ENCODE measurements at regions not wholly inside any gene's neighbourhood (a gene's known extent, or its start where the extent isn't known, plus 50 kb on each side); places are given as distances from the start of the nearest gene placed in this dataset.
"Not testable (repeated sequence)": the region's sequence is repeated elsewhere in the genome, so short reads cannot be mapped to it uniquely, and the experiment has no call there.

GRCh38 chr4:103499094-103499493, 220.7 kb downstream of the TACR3 start:
- WGBS, 3 donors: 91 to 98% (median 94%) methylated on average over 2 of the region's 2 CpGs
- no peaks in the 10 kb centered on the region for H3K27me3 ChIP-seq (ENCODE audit: control insufficient read depth in 3 of 3, insufficient read depth in 3 of 3, low read length in 3 of 3)
- no peak for FAIRE-seq
- H3K4me1 ChIP-seq (ENCODE audit: control insufficient read depth in 3 of 3, insufficient read depth in 2 of 3, low read depth in 1 of 3, low read length in 2 of 3): no peaks in the 10 kb centered on the region
- peaks cover 0 to 3% of the 10 kb centered on the region in 2 donors for H3K9me3 ChIP-seq (ENCODE audit: control insufficient read depth in 2 of 2, insufficient read depth in 1 of 2, low read depth in 1 of 2, low read length in 1 of 2)
- H3K4me3 ChIP-seq (ENCODE audit: low read depth in 1 of 3, low read length in 3 of 3): no peak overlapping the region
- H3K36me3 ChIP-seq (ENCODE audit: control insufficient read depth in 3 of 3, insufficient read depth in 2 of 3, low read depth in 1 of 3, low read length in 3 of 3): no peaks in the 10 kb centered on the region
- no peak for DNase-seq
- H3K27ac ChIP-seq (ENCODE audit: low read depth in 1 of 3, low read length in 2 of 3): no peak overlapping the region

GRCh38 chr4:103498161-103499070, 221.4 kb downstream of the TACR3 start:
- Histone ChIP-seq H3K27me3 (ENCODE audit: control insufficient read depth in 3 of 3, insufficient read depth in 3 of 3, low read length in 3 of 3) (no peaks in the 10 kb centered on the region), H3K4me3 (ENCODE audit: low read depth in 1 of 3, low read length in 3 of 3) (no peak overlapping the region), H3K36me3 (ENCODE audit: control insufficient read depth in 3 of 3, insufficient read depth in 2 of 3, low read depth in 1 of 3, low read length in 3 of 3) (no peaks in the 10 kb centered on the region), H3K9me3 (ENCODE audit: control insufficient read depth in 2 of 2, insufficient read depth in 1 of 2, low read depth in 1 of 2, low read length in 1 of 2) (peaks cover 2 to 3% of the 10 kb centered on the region in 2 donors), H3K27ac (ENCODE audit: low read depth in 1 of 3, low read length in 2 of 3) (no peak overlapping the region), H3K4me1 (ENCODE audit: control insufficient read depth in 3 of 3, insufficient read depth in 2 of 3, low read depth in 1 of 3, low read length in 2 of 3) (no peaks in the 10 kb centered on the region)
- FAIRE-seq: no peak
- WGBS, 3 donors: 27 to 55% (median 41%) methylated on average over 8 of the region's 8 CpGs
- DNase-seq: no peak

GRCh38 chr4:103497692-103498091, 222.1 kb downstream of the TACR3 start:
- no peaks in the 10 kb centered on the region for H3K27me3 ChIP-seq (ENCODE audit: control insufficient read depth in 3 of 3, insufficient read depth in 3 of 3, low read length in 3 of 3)
- no peak overlapping the region for H3K4me3 ChIP-seq (ENCODE audit: low read depth in 1 of 3, low read length in 3 of 3)
- no peak overlapping the region for H3K27ac ChIP-seq (ENCODE audit: low read depth in 1 of 3, low read length in 2 of 3)
- FAIRE-seq: no peak
- no peaks in the 10 kb centered on the region for H3K4me1 ChIP-seq (ENCODE audit: control insufficient read depth in 3 of 3, insufficient read depth in 2 of 3, low read depth in 1 of 3, low read length in 2 of 3)
- DNase-seq: no peak
- 87 to 91% (median 89%) methylated on average over 1 of the region's 1 CpG for WGBS, 3 donors
- H3K36me3 ChIP-seq (ENCODE audit: control insufficient read depth in 3 of 3, insufficient read depth in 2 of 3, low read depth in 1 of 3, low read length in 3 of 3): no peaks in the 10 kb centered on the region
- H3K9me3 ChIP-seq (ENCODE audit: control insufficient read depth in 2 of 2, insufficient read depth in 1 of 2, low read depth in 1 of 2, low read length in 1 of 2): peaks cover 2 to 3% of the 10 kb centered on the region in 2 donors

- no peaks in the 10 kb centered on the region for H3K27me3 ChIP-seq (ENCODE audit: control insufficient read depth in 3 of 3, insufficient read depth in 3 of 3, low read length in 3 of 3)
- FAIRE-seq (no peak), DNase-seq (no peak)
- H3K4me1 ChIP-seq (ENCODE audit: control insufficient read depth in 3 of 3, insufficient read depth in 2 of 3, low read depth in 1 of 3, low read length in 2 of 3): no peaks in the 10 kb centered on the region
- 71 to 93% (median 88%) methylated on average over 5 of the region's 5 CpGs for WGBS, 3 donors
- H3K4me3 ChIP-seq (ENCODE audit: low read depth in 1 of 3, low read length in 3 of 3): no peak overlapping the region
- no peak overlapping the region for H3K27ac ChIP-seq (ENCODE audit: low read depth in 1 of 3, low read length in 2 of 3)
- no peaks in the 10 kb centered on the region for H3K36me3 ChIP-seq (ENCODE audit: control insufficient read depth in 3 of 3, insufficient read depth in 2 of 3, low read depth in 1 of 3, low read length in 3 of 3)
- H3K9me3 ChIP-seq (ENCODE audit: control insufficient read depth in 2 of 2, insufficient read depth in 1 of 2, low read depth in 1 of 2, low read length in 1 of 2): peaks cover 2 to 3% of the 10 kb centered on the region in 2 donors
Observed at GRCh38 chr4:103496800-103497199, 223.0 kb downstream of the TACR3 start.

GRCh38 chr4:103493450-103494159, 226.2 kb downstream of the TACR3 start:
- Histone ChIP-seq H3K4me1 (ENCODE audit: control insufficient read depth in 3 of 3, insufficient read depth in 2 of 3, low read depth in 1 of 3, low read length in 2 of 3) (no peaks in the 10 kb centered on the region), H3K9me3 (ENCODE audit: control insufficient read depth in 2 of 2, insufficient read depth in 1 of 2, low read depth in 1 of 2, low read length in 1 of 2) (peaks cover 0 to 2% of the 10 kb centered on the region in 2 donors), H3K4me3 (ENCODE audit: low read depth in 1 of 3, low read length in 3 of 3) (no peak overlapping the region), H3K27ac (ENCODE audit: low read depth in 1 of 3, low read length in 2 of 3) (no peak overlapping the region), H3K27me3 (ENCODE audit: control insufficient read depth in 3 of 3, insufficient read depth in 3 of 3, low read length in 3 of 3) (no peaks in the 10 kb centered on the region), H3K36me3 (ENCODE audit: control insufficient read depth in 3 of 3, insufficient read depth in 2 of 3, low read depth in 1 of 3, low read length in 3 of 3) (no peaks in the 10 kb centered on the region)
- DNase-seq: no peak
- 65 to 79% (median 73%) methylated on average over 4 of the region's 4 CpGs for WGBS, 3 donors
- FAIRE-seq: no peak

GRCh38 chr4:103485296-103485695, 234.5 kb downstream of the TACR3 start:
- WGBS, 3 donors: 60 to 78% (median 74%) methylated on average over 4 of the region's 4 CpGs
- not testable (repeated sequence) for H3K4me3 ChIP-seq (ENCODE audit: low read depth in 1 of 3, low read length in 3 of 3); H3K36me3 ChIP-seq (ENCODE audit: control insufficient read depth in 3 of 3, insufficient read depth in 2 of 3, low read depth in 1 of 3, low read length in 3 of 3); H3K9me3 ChIP-seq (ENCODE audit: control insufficient read depth in 2 of 2, insufficient read depth in 1 of 2, low read depth in 1 of 2, low read length in 1 of 2); H3K27me3 ChIP-seq (ENCODE audit: control insufficient read depth in 3 of 3, insufficient read depth in 3 of 3, low read length in 3 of 3); FAIRE-seq; DNase-seq; H3K4me1 ChIP-seq (ENCODE audit: control insufficient read depth in 3 of 3, insufficient read depth in 2 of 3, low read depth in 1 of 3, low read length in 2 of 3); H3K27ac ChIP-seq (ENCODE audit: low read depth in 1 of 3, low read length in 2 of 3)

- no peak overlapping the region for H3K27ac ChIP-seq (ENCODE audit: low read depth in 1 of 3, low read length in 2 of 3)
- H3K4me1 ChIP-seq (ENCODE audit: control insufficient read depth in 3 of 3, insufficient read depth in 2 of 3, low read depth in 1 of 3, low read length in 2 of 3): no peaks in the 10 kb centered on the region
- H3K27me3 ChIP-seq (ENCODE audit: control insufficient read depth in 3 of 3, insufficient read depth in 3 of 3, low read length in 3 of 3): no peaks in the 10 kb centered on the region
- DNase-seq: no peak
- H3K36me3 ChIP-seq (ENCODE audit: control insufficient read depth in 3 of 3, insufficient read depth in 2 of 3, low read depth in 1 of 3, low read length in 3 of 3): no peaks in the 10 kb centered on the region
- FAIRE-seq: no peak
- no peaks in the 10 kb centered on the region for H3K9me3 ChIP-seq (ENCODE audit: control insufficient read depth in 2 of 2, insufficient read depth in 1 of 2, low read depth in 1 of 2, low read length in 1 of 2)
- 70 to 79% (median 74%) methylated on average over 3 of the region's 3 CpGs for WGBS, 3 donors
- H3K4me3 ChIP-seq (ENCODE audit: low read depth in 1 of 3, low read length in 3 of 3): no peak overlapping the region
Observed at GRCh38 chr4:103484521-103484920, 235.3 kb downstream of the TACR3 start.

GRCh38 chr4:103482893-103483292, 236.9 kb downstream of the TACR3 start:
- Histone ChIP-seq H3K27me3 (ENCODE audit: control insufficient read depth in 3 of 3, insufficient read depth in 3 of 3, low read length in 3 of 3) (no peaks in the 10 kb centered on the region), H3K9me3 (ENCODE audit: control insufficient read depth in 2 of 2, insufficient read depth in 1 of 2, low read depth in 1 of 2, low read length in 1 of 2) (no peaks in the 10 kb centered on the region), H3K27ac (ENCODE audit: low read depth in 1 of 3, low read length in 2 of 3) (no peak overlapping the region), H3K4me3 (ENCODE audit: low read depth in 1 of 3, low read length in 3 of 3) (no peak overlapping the region), H3K4me1 (ENCODE audit: control insufficient read depth in 3 of 3, insufficient read depth in 2 of 3, low read depth in 1 of 3, low read length in 2 of 3) (no peaks in the 10 kb centered on the region), H3K36me3 (ENCODE audit: control insufficient read depth in 3 of 3, insufficient read depth in 2 of 3, low read depth in 1 of 3, low read length in 3 of 3) (no peaks in the 10 kb centered on the region)
- WGBS, 3 donors: 86 to 91% (median 88%) methylated on average over 2 of the region's 2 CpGs
- FAIRE-seq (no peak), DNase-seq (no peak)
